OCI-LY1 (cell line): ENCODE measurements at regions not wholly inside any gene's neighbourhood (a gene's known extent, or its start where the extent isn't known, plus 50 kb on each side); places are given as distances from the start of the nearest gene placed in this dataset.

Experiments
- H2AFZ ChIP-seq: fragments of 200-600 bp; sonication (generic), shearing (Covaris generic); 2 replicates; pipeline ENCODE4 v1.6.0; 2014; ENCODE audit warnings: antibody characterized with exemption, mild to moderate bottlenecking, low read length
- H3F3A ChIP-seq: fragments of 200-600 bp; sonication (generic), shearing (Covaris generic); 2 replicates; pipeline ENCODE4 v1.6.0; 2014; ENCODE audit warnings: mild to moderate bottlenecking, antibody characterized with exemption, low read length, moderate library complexity; ENCODE audit not compliant: insufficient read depth
- H3K27ac ChIP-seq: fragments of 200-600 bp; sonication (generic); 2 replicates; pipeline ENCODE4 v1.5.1; 2014; ENCODE audit warnings: low read length, mixed run types, mild to moderate bottlenecking, low read depth; ENCODE audit not compliant: poor library complexity, severe bottlenecking
- H3K27me3 ChIP-seq: fragments of 200-600 bp; sonication (generic); 2 replicates; pipeline ENCODE4 v1.6.0; 2014; ENCODE audit warnings: antibody characterized with exemption, mild to moderate bottlenecking, low read length, moderate library complexity; ENCODE audit not compliant: insufficient read depth
- H3K36me3 ChIP-seq: fragments of 200-600 bp; sonication (generic); 2 replicates; pipeline ENCODE4 v1.6.1; 2014; ENCODE audit warnings: mild to moderate bottlenecking, antibody characterized with exemption, low read length, moderate library complexity, mixed read lengths; ENCODE audit not compliant: insufficient read depth
- H3K4me1 ChIP-seq: fragments of 200-600 bp; sonication (generic); 2 replicates; pipeline ENCODE4 v1.5.1; 2014; ENCODE audit warnings: mild to moderate bottlenecking, low read length, moderate library complexity; ENCODE audit not compliant: insufficient read depth, severe bottlenecking
- H3K4me2 ChIP-seq: fragments of 200-600 bp; sonication (generic), shearing (Covaris generic); 2 replicates; pipeline ENCODE4 v1.6.1; 2014; ENCODE audit warnings: low read length
- H3K4me3 ChIP-seq: fragments of 200-600 bp; sonication (generic); 2 replicates; pipeline ENCODE4 v1.5.1; 2014; ENCODE audit warnings: low read length, low read depth, mild to moderate bottlenecking, mixed read lengths; ENCODE audit not compliant: poor library complexity, severe bottlenecking
- H3K79me2 ChIP-seq: fragments of 200-600 bp; shearing (Covaris generic); 2 replicates; pipeline ENCODE4 v1.6.1; 2016; ENCODE audit warnings: mixed run types, low read length, mixed read lengths; ENCODE audit not compliant: insufficient read depth
- H3K9ac ChIP-seq: fragments of 200-600 bp; sonication (generic), shearing (Covaris generic); 2 replicates; pipeline ENCODE4 v1.6.1; 2014; ENCODE audit warnings: mild to moderate bottlenecking, low read length, mixed read lengths
- H3K9me2 ChIP-seq: fragments of 200-600 bp; sonication (generic), shearing (Covaris generic); 2 replicates; pipeline ENCODE4 v1.6.1; 2014; ENCODE audit warnings: low read depth, mild to moderate bottlenecking, low read length, mixed read lengths
- H3K9me3 ChIP-seq: fragments of 200-600 bp; shearing (Covaris generic); 2 replicates; pipeline ENCODE4 v1.6.1; 2014; ENCODE audit warnings: low read length, mixed read lengths
- H4K20me1 ChIP-seq: fragments of 200-600 bp; sonication (generic), shearing (Covaris generic); 2 replicates; pipeline ENCODE4 v1.6.0; 2016; ENCODE audit warnings: mild to moderate bottlenecking, low read length; ENCODE audit not compliant: insufficient read depth
- EZH2 ChIP-seq: fragments of 200-600 bp; sonication (generic), shearing (Covaris generic); IDR thresholded peaks from 2 replicates; pipeline ENCODE4 v1.8.0; 2017; ENCODE audit warnings: borderline replicate concordance, mixed run types, mild to moderate bottlenecking, antibody characterized with exemption, low read length, moderate library complexity, mixed read lengths
- TF ChIP-seq, protein P1 (sequence below): fragments of 200-600 bp; sonication (generic), shearing (Covaris generic); IDR thresholded peaks from 2 replicates; pipeline ENCODE4 v1.5.1; 2017; ENCODE audit warnings: mild to moderate bottlenecking, antibody characterized with exemption, low read length, moderate library complexity, mixed read lengths

DNA sequence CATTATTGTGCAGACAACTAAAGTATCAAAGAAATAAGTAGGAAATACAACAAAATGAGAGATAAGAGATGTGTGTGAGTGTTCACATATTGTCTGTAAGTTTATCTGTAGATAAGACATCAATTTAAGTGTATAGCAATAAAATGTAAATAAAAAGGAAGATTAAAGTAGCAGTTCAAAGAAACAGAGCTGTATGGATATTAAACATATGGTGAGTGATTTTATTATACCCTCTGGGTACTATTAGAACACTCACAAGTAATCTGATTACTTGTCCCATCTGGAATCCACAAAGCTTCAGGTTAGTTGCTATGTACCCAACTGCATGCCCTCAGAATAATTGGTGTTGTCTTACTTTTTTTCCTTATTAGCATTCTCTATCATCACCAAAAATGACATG is 747.9 kb upstream of the ADGRL3 start:
- Histone ChIP-seq H2AFZ (no peak overlapping the region), H3K36me3 (no peaks in the 10 kb centered on the region), H3K27me3 (no peaks in the 10 kb centered on the region), H3K9me2 (no peaks in the 10 kb centered on the region), H3K4me3 (no peak overlapping the region), H3K9me3 (no peaks in the 10 kb centered on the region), H3K9ac (no peak overlapping the region), H3K27ac (no peak overlapping the region), H3K79me2 (no peaks in the 10 kb centered on the region), H3F3A (no peaks in the 10 kb centered on the region), H3K4me2 (no peak overlapping the region), H4K20me1 (no peaks in the 10 kb centered on the region), H3K4me1 (no peaks in the 10 kb centered on the region)
- TF ChIP-seq, protein P1, sequence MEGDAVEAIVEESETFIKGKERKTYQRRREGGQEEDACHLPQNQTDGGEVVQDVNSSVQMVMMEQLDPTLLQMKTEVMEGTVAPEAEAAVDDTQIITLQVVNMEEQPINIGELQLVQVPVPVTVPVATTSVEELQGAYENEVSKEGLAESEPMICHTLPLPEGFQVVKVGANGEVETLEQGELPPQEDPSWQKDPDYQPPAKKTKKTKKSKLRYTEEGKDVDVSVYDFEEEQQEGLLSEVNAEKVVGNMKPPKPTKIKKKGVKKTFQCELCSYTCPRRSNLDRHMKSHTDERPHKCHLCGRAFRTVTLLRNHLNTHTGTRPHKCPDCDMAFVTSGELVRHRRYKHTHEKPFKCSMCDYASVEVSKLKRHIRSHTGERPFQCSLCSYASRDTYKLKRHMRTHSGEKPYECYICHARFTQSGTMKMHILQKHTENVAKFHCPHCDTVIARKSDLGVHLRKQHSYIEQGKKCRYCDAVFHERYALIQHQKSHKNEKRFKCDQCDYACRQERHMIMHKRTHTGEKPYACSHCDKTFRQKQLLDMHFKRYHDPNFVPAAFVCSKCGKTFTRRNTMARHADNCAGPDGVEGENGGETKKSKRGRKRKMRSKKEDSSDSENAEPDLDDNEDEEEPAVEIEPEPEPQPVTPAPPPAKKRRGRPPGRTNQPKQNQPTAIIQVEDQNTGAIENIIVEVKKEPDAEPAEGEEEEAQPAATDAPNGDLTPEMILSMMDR = no peak
- no peak for TF ChIP-seq EZH2

DNA sequence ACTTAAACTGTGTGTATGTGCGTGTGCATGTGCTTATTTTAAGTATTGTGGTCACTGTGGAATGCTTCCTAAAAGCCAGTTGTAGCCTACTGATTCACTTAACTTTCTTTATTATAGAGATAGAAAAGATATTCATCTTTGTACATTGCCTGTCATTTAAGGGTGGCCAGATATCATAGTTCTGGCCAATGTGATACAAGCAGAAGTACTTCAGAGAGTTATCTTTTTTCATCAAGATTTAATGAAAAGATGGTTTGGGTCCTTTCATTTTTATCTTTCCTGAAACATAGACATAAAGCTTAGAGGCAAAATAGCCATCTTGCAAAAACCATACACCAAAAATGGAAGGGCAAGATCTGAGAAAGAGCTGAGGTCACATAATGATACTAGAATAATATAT is 744.7 kb upstream of the ADGRL3 start:
- Histone ChIP-seq H3K9ac (no peak overlapping the region), H3K9me2 (no peaks in the 10 kb centered on the region), H3K4me1 (no peaks in the 10 kb centered on the region), H3K27ac (no peak overlapping the region), H3F3A (no peaks in the 10 kb centered on the region), H2AFZ (no peak overlapping the region), H3K4me3 (no peak overlapping the region), H3K79me2 (no peaks in the 10 kb centered on the region), H3K36me3 (no peaks in the 10 kb centered on the region), H3K9me3 (no peaks in the 10 kb centered on the region), H3K27me3 (no peaks in the 10 kb centered on the region), H4K20me1 (no peaks in the 10 kb centered on the region), H3K4me2 (no peak overlapping the region)
- no peak for TF ChIP-seq EZH2
- TF ChIP-seq, protein P1 = no peak

DNA sequence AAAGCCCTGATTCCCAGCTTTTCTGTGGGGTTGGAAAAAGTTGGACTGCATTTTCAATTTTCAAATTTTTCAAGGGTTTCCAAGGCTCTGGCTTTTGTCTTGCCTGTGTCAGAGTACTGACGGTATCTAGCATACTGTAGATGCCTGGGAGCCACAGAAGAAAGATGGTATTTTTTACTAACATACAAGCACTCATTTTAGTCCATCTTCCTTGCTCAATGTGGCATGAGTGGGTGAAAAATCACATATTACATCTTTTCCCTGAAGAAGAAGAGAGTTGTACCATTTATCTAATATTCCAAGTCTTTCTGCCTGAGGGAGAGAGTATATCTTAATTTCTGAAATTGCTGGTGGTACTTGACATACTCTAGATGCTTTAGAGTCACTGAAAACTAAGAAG is 738.6 kb upstream of the ADGRL3 start:
- no peak overlapping the region for H3K9ac ChIP-seq
- no peak overlapping the region for H3K4me3 ChIP-seq
- H3K79me2 ChIP-seq = no peaks in the 10 kb centered on the region
- H3K27ac ChIP-seq = no peak overlapping the region
- H3F3A ChIP-seq = no peaks in the 10 kb centered on the region
- no peaks in the 10 kb centered on the region for H3K4me1 ChIP-seq
- no peak overlapping the region for H3K4me2 ChIP-seq
- H3K9me3 ChIP-seq = no peaks in the 10 kb centered on the region
- H3K36me3 ChIP-seq = no peaks in the 10 kb centered on the region
- no peak for TF ChIP-seq EZH2
- TF ChIP-seq, protein P1 = no peak
- H4K20me1 ChIP-seq = no peaks in the 10 kb centered on the region
- no peaks in the 10 kb centered on the region for H3K27me3 ChIP-seq
- no peaks in the 10 kb centered on the region for H3K9me2 ChIP-seq
- H2AFZ ChIP-seq = no peak overlapping the region
